NCI-H460 (cell line): ENCODE measurements at regions not wholly inside any gene's neighbourhood (a gene's known extent, or its start where the extent isn't known, plus 50 kb on each side); places are given as distances from the start of the nearest gene placed in this dataset.

Source experiments
- DNase-seq: peaks from one replicate; pipeline ENCODE4 v3.0.0-alpha.2; 2016; ENCODE audit warnings: low read depth; ENCODE audit errors: extremely low read depth

GRCh38 chr15:93414576-93415231, 325.7 kb upstream of the RGMA start:
- no peak for DNase-seq

- DNase-seq = no peak
These were observed 324.7 kb upstream of the RGMA start for GRCh38 chr15:93413745-93414144.

GRCh38 chr15:93399121-93399520, 310.1 kb upstream of the RGMA start:
- DNase-seq = no peak

GRCh38 chr15:93389211-93389610, 300.2 kb upstream of the RGMA start:
- DNase-seq = no peak

GRCh38 chr15:93384886-93385285, 295.9 kb upstream of the RGMA start:
- no peak for DNase-seq

GRCh38 chr15:93382200-93382820, 293.3 kb upstream of the RGMA start:
- no peak for DNase-seq

GRCh38 chr15:93378558-93378957, 289.5 kb upstream of the RGMA start:
- DNase-seq = no peak

- no peak for DNase-seq
These were observed 283.8 kb upstream of the RGMA start for GRCh38 chr15:93372865-93373223.

GRCh38 chr15:93372208-93372864, 283.3 kb upstream of the RGMA start:
- DNase-seq = no peak

- DNase-seq = no peak
These were observed 277.5 kb upstream of the RGMA start for GRCh38 chr15:93366387-93367100.

GRCh38 chr15:93362821-93363220, 273.8 kb upstream of the RGMA start:
- no peak for DNase-seq

GRCh38 chr15:93362203-93362602, 273.2 kb upstream of the RGMA start:
- no peak for DNase-seq

- no peak for DNase-seq
These were observed 272.7 kb upstream of the RGMA start for GRCh38 chr15:93361703-93362102.

GRCh38 chr15:93360976-93361375, 272.0 kb upstream of the RGMA start:
- DNase-seq = no peak

- no peak for DNase-seq
These were observed 271.3 kb upstream of the RGMA start for GRCh38 chr15:93360318-93360717.

GRCh38 chr15:93359425-93360131, 270.6 kb upstream of the RGMA start:
- DNase-seq = no peak

GRCh38 chr15:93359060-93359408, 270.0 kb upstream of the RGMA start:
- no peak for DNase-seq

- no peak for DNase-seq
These were observed 269.4 kb upstream of the RGMA start for GRCh38 chr15:93358166-93359059.

- no peak for DNase-seq
These were observed 259.9 kb upstream of the RGMA start for GRCh38 chr15:93348711-93349545.
